Left hindlimb (tissue), 1 donor: ENCODE measurements at regions not wholly inside any gene's neighbourhood (a gene's known extent, or its start where the extent isn't known, plus 50 kb on each side); places are given as distances from the start of the nearest gene placed in this dataset.

ENCODE experiments used
- DNase-seq: peaks from one replicate; pipeline ENCODE4 v3.0.0-alpha.2; 2018

- no peak for DNase-seq
Measured at GRCh38 chr13:27014406-27015359, 156.9 kb downstream of the USP12 start.

- DNase-seq = no peak
Measured at GRCh38 chr13:27012482-27013197, 159.0 kb downstream of the USP12 start.

- no peak for DNase-seq
Measured at GRCh38 chr13:27011661-27012060, 159.9 kb downstream of the USP12 start.

- DNase-seq = no peak
Measured at GRCh38 chr13:27008733-27009132, 162.9 kb downstream of the USP12 start.

- peak; percentile 58 for DNase-seq
Measured at GRCh38 chr13:27007166-27007565, 164.4 kb downstream of the USP12 start.

GRCh38 chr13:27006519-27007161 lies 165.0 kb downstream of the USP12 start:
- DNase-seq = no peak

GRCh38 chr13:27005976-27006518 lies 165.6 kb downstream of the USP12 start:
- DNase-seq = no peak

- no peak for DNase-seq
Measured at GRCh38 chr13:27005556-27005955, 166.1 kb downstream of the USP12 start.

GRCh38 chr13:27004866-27005265 lies 166.7 kb downstream of the USP12 start:
- no peak for DNase-seq

- DNase-seq = no peak
Measured at GRCh38 chr13:27004326-27004725, 167.3 kb downstream of the USP12 start.

- DNase-seq = no peak
Measured at GRCh38 chr13:27001705-27002104, 169.9 kb downstream of the USP12 start.

GRCh38 chr13:27000686-27001085 lies 170.9 kb downstream of the USP12 start:
- no peak for DNase-seq

- DNase-seq = no peak
Measured at GRCh38 chr13:26999499-26999898, 172.1 kb downstream of the USP12 start.

GRCh38 chr13:26998292-26998691 lies 173.3 kb downstream of the USP12 start:
- no peak for DNase-seq

GRCh38 chr13:26996965-26997752 lies 174.5 kb downstream of the USP12 start:
- no peak for DNase-seq

GRCh38 chr13:26995159-26995558 lies 176.5 kb downstream of the USP12 start:
- DNase-seq = no peak

- no peak for DNase-seq
Measured at GRCh38 chr13:26993780-26994179, 177.8 kb downstream of the USP12 start.

- DNase-seq = peak; percentile 50
Measured at GRCh38 chr13:26992951-26993719, 178.5 kb downstream of the USP12 start.

- no peak for DNase-seq
Measured at GRCh38 chr13:26991508-26992181, 180.0 kb downstream of the USP12 start.

- no peak for DNase-seq
Measured at GRCh38 chr13:26989957-26990713, 181.5 kb downstream of the USP12 start.
